Prostate gland (tissue), 2 donors: ENCODE measurements at regions not wholly inside any gene's neighbourhood (a gene's known extent, or its start where the extent isn't known, plus 50 kb on each side); places are given as distances from the start of the nearest gene placed in this dataset.

Experiments used
- DNase-seq: peaks from one replicate; pipeline ENCODE4 v3.0.0-alpha.2; 2019; ENCODE audit warnings: low spot score
- H3K27ac ChIP-seq, 2 donors: fragments of 200-600 bp; sonication (generic); 2 replicates each; pipeline ENCODE4 v1.5.1; 2017 to 2019
- H3K27me3 ChIP-seq: fragments of 200-600 bp; sonication (generic); replicated peaks from 2 replicates; pipeline ENCODE4 v1.5.1; 2019; ENCODE audit not compliant: insufficient read depth
- H3K36me3 ChIP-seq, 2 donors: fragments of 200-600 bp; sonication (generic); 1 replicate in 1 of 2; 2 replicates in 1 of 2; pipeline versions ENCODE4 v1.5.1 to v1.8.1; 2017 to 2019
- H3K4me1 ChIP-seq: fragments of 200-600 bp; sonication (generic); replicated peaks from 2 replicates; pipeline ENCODE4 v1.5.1; 2019
- H3K4me3 ChIP-seq, 2 donors: fragments of 200-600 bp; sonication (generic); 2 replicates each; pipeline ENCODE4 v1.5.1; 2017 to 2019
- H3K9me3 ChIP-seq: fragments of 200-600 bp; sonication (generic); 2 replicates; pipeline ENCODE4 v1.5.1; 2017
- CTCF ChIP-seq, 4 experiments: fragments of 200-600 bp in 2 of 4; fragments of 450-650 bp in 2 of 4; sonication (generic) in 2 of 4; IDR thresholded peaks; 1 replicate in 3 of 4; 2 replicates in 1 of 4; pipeline ENCODE4 v1.5.1; 2016 to 2019; ENCODE audit warnings: antibody characterized with exemption in 4 of 4, mild to moderate bottlenecking in 2 of 4, moderate library complexity in 2 of 4
- POLR2A ChIP-seq: fragments of 450-650 bp; IDR thresholded peaks from one replicate; pipeline ENCODE4 v1.6.1; 2016; ENCODE audit warnings: antibody characterized with exemption, mild to moderate bottlenecking
- POLR2AphosphoS5 ChIP-seq: sonication (generic); formaldehyde crosslinking; IDR thresholded peaks from one replicate; pipeline ENCODE4 v1.6.1; 2017; ENCODE audit warnings: antibody characterized with exemption
- WGBS: methylation state at CpG from one replicate; pipeline ENCODE4 v1.1.5; 2018; 5-methylcytosine and 5-hydroxymethylcytosine counted together
- intact Hi-C: fragments of 100-400 bp; cut with DNase I; formaldehyde crosslinking; loops from one replicate; pipeline ENCODE4 v1.14.2; 2022

GRCh38 chr18:24964216-24964615, 387.8 kb downstream of the ZNF521 start:
- no peaks in the 10 kb centered on the region for H3K27me3 ChIP-seq
- H3K36me3 ChIP-seq, result no peaks in the 10 kb centered on the region
- H3K4me1 ChIP-seq, result no peaks in the 10 kb centered on the region
- H3K27ac ChIP-seq, result no peak overlapping the region
- TF ChIP-seq POLR2AphosphoS5 (no peak), POLR2A (no peak), CTCF (IDR thresholded peaks at IDR 0.05) (no peak)
- no peak overlapping the region for H3K4me3 ChIP-seq
- intact Hi-C loops, result no loop called here
- DNase-seq, result no peak
- 64% methylated on average over 4 of the region's 4 CpGs for WGBS
- no peaks in the 10 kb centered on the region for H3K9me3 ChIP-seq

- no peak for TF ChIP-seq POLR2AphosphoS5
- TF ChIP-seq CTCF (IDR thresholded peaks at IDR 0.05), result no peak
- no peak for TF ChIP-seq POLR2A
- H3K4me3 ChIP-seq, result no peak overlapping the region
- no peak for DNase-seq
- no peak overlapping the region for H3K27ac ChIP-seq
- no peaks in the 10 kb centered on the region for H3K27me3 ChIP-seq
- no peaks in the 10 kb centered on the region for H3K9me3 ChIP-seq
- H3K36me3 ChIP-seq, result no peaks in the 10 kb centered on the region
- 95% methylated on average over 3 of the region's 3 CpGs for WGBS
- intact Hi-C loops, result no loop called here
- H3K4me1 ChIP-seq, result no peaks in the 10 kb centered on the region
Observed at GRCh38 chr18:24968238-24968775, 383.7 kb downstream of the ZNF521 start.

- WGBS, result 95% methylated on average over 4 of the region's 4 CpGs
- intact Hi-C loops, result no loop called here
- TF ChIP-seq POLR2A, result no peak
- no peak for TF ChIP-seq CTCF (IDR thresholded peaks at IDR 0.05)
- TF ChIP-seq POLR2AphosphoS5, result no peak
Observed at GRCh38 chr18:24972577-24972976, 379.4 kb downstream of the ZNF521 start.

GRCh38 chr18:24974431-24974830, 377.5 kb downstream of the ZNF521 start:
- Histone ChIP-seq H3K27ac (no peak overlapping the region), H3K4me3 (no peak overlapping the region), H3K9me3 (no peaks in the 10 kb centered on the region), H3K4me1 (no peaks in the 10 kb centered on the region), H3K36me3 (no peaks in the 10 kb centered on the region), H3K27me3 (no peaks in the 10 kb centered on the region)
- TF ChIP-seq POLR2AphosphoS5, result no peak
- no peak for TF ChIP-seq CTCF (IDR thresholded peaks at IDR 0.05)
- TF ChIP-seq POLR2A, result no peak
- no peak for DNase-seq
- WGBS, result 89% methylated on average over 2 of the region's 2 CpGs
- intact Hi-C loops, result no loop called here

More at GRCh38 chr18:24972577-24972976, 379.4 kb downstream of the ZNF521 start:
- Histone ChIP-seq H3K27ac (no peak overlapping the region), H3K4me3 (no peak overlapping the region), H3K9me3 (no peaks in the 10 kb centered on the region), H3K36me3 (no peaks in the 10 kb centered on the region), H3K27me3 (no peaks in the 10 kb centered on the region), H3K4me1 (no peaks in the 10 kb centered on the region)
- DNase-seq, result no peak

GRCh38 chr18:24975496-24976372, 376.2 kb downstream of the ZNF521 start:
- WGBS, result 83% methylated on average over 6 of the region's 6 CpGs
- no peak overlapping the region for H3K4me3 ChIP-seq
- H3K36me3 ChIP-seq, result no peaks in the 10 kb centered on the region
- intact Hi-C loops, result no loop called here
- no peak overlapping the region for H3K27ac ChIP-seq
- H3K4me1 ChIP-seq, result no peaks in the 10 kb centered on the region
- H3K9me3 ChIP-seq, result no peaks in the 10 kb centered on the region
- H3K27me3 ChIP-seq, result no peaks in the 10 kb centered on the region
- no peak for DNase-seq
- TF ChIP-seq POLR2A (no peak), CTCF (IDR thresholded peaks at IDR 0.05) (no peak), POLR2AphosphoS5 (no peak)
